NCI-H2029 treated with DMSO at 0.1 percent for 48 hours (cell line): ENCODE measurements at regions not wholly inside any gene's neighbourhood (a gene's known extent, or its start where the extent isn't known, plus 50 kb on each side); places are given as distances from the start of the nearest gene placed in this dataset.
"Not testable (repeated sequence)": the region's sequence is repeated elsewhere in the genome, so short reads cannot be mapped to it uniquely, and the experiment has no call there.

ENCODE experiments used
- DNase-seq: peaks from one replicate; lab custom pipeline; 2025; lab: John Stamatoyannopoulos, UW

GRCh38 chr7:13092708-13093005 is 405.2 kb downstream of the ARL4A start:
- DNase-seq: no peak

GRCh38 chr7:13093160-13093559 is 405.7 kb downstream of the ARL4A start:
- DNase-seq: no peak

- DNase-seq: no peak
Observed at GRCh38 chr7:13097499-13097898, 410.1 kb downstream of the ARL4A start.

- no peak for DNase-seq
Observed at GRCh38 chr7:13098161-13098560, 410.7 kb downstream of the ARL4A start.

GRCh38 chr7:13099154-13099795 is 411.8 kb downstream of the ARL4A start:
- DNase-seq: no peak

GRCh38 chr7:13104128-13104527 is 416.7 kb downstream of the ARL4A start:
- no peak for DNase-seq

- DNase-seq: no peak
Observed at GRCh38 chr7:13105209-13105608, 417.8 kb downstream of the ARL4A start.

GRCh38 chr7:13106513-13106912 is 419.1 kb downstream of the ARL4A start:
- DNase-seq: no peak

- DNase-seq: no peak
Observed at GRCh38 chr7:13107291-13107690, 419.9 kb downstream of the ARL4A start.

GRCh38 chr7:13108061-13108460 is 420.6 kb downstream of the ARL4A start:
- no peak for DNase-seq

GRCh38 chr7:13109201-13109600 is 421.8 kb downstream of the ARL4A start:
- no peak for DNase-seq

GRCh38 chr7:13110107-13110506 is 422.7 kb downstream of the ARL4A start:
- no peak for DNase-seq

- DNase-seq: no peak
Observed at GRCh38 chr7:13111230-13111629, 423.8 kb downstream of the ARL4A start.

GRCh38 chr7:13114240-13114639 is 426.8 kb downstream of the ARL4A start:
- not testable (repeated sequence) for DNase-seq

GRCh38 chr7:13115157-13115772 is 427.8 kb downstream of the ARL4A start:
- no peak for DNase-seq

- DNase-seq: no peak
Observed at GRCh38 chr7:13115855-13116254, 428.4 kb downstream of the ARL4A start.

GRCh38 chr7:13117103-13117502 is 429.7 kb downstream of the ARL4A start:
- no peak for DNase-seq

GRCh38 chr7:13117592-13117991 is 430.2 kb downstream of the ARL4A start:
- no peak for DNase-seq

GRCh38 chr7:13124629-13125028 is 437.2 kb downstream of the ARL4A start:
- DNase-seq: not testable (repeated sequence)

GRCh38 chr7:13126347-13126746 is 438.9 kb downstream of the ARL4A start:
- no peak for DNase-seq

GRCh38 chr7:13130321-13130720 is 442.9 kb downstream of the ARL4A start:
- DNase-seq: no peak

- DNase-seq: not testable (repeated sequence)
Observed at GRCh38 chr7:13130906-13131305, 443.5 kb downstream of the ARL4A start.

- no peak for DNase-seq
Observed at GRCh38 chr7:13132314-13132713, 444.9 kb downstream of the ARL4A start.

GRCh38 chr7:13136345-13136744 is 448.9 kb downstream of the ARL4A start:
- DNase-seq: not testable (repeated sequence)
